ENCODE measurements at regions not wholly inside any gene's neighbourhood (a gene's known extent, or its start where the extent isn't known, plus 50 kb on each side); places are given as distances from the start of the nearest gene placed in this dataset.
"Not testable (repeated sequence)": the region's sequence is repeated elsewhere in the genome, so short reads cannot be mapped to it uniquely, and the experiment has no call there.

DNA sequence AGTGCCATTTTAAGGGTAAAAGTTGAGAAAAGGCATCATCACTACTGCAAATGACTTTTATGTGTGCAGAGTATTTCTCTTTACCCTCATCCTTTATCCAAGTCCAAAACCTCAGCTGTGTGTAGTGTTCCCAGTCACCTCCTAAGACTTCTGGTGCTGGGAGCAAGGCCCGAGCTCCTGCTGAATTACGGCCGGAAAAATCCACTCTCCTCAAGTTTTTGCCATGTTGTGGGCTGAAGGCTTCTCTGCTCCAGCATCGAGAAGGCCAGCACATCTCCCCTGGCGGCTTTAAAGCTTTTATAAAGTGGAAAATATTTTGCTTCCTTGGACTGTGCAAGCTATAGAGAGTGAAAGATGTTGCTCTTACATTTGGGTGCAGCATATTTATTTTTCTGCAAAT is 153.2 kb upstream of the THBS2 start:
- no peak for DNase-seq

DNA sequence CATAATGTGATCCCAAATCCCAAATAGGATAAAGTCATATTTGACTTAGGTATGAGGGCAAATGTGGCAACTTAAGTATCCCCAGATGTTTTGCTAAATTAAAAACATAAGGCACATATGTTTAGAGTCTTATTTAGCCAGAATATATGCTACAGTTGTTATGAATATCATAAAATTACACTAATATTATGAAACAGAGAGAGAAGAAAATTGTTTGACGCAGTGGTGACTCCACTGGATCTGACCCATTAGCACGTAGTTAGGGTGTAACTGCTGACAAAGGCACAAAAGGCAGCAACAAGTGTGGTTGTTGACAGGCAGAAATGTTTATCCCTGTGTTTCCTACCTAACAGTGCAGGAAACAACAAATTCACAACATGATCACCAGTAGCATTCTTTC is 152.4 kb upstream of the THBS2 start:
- no peak for DNase-seq

DNA sequence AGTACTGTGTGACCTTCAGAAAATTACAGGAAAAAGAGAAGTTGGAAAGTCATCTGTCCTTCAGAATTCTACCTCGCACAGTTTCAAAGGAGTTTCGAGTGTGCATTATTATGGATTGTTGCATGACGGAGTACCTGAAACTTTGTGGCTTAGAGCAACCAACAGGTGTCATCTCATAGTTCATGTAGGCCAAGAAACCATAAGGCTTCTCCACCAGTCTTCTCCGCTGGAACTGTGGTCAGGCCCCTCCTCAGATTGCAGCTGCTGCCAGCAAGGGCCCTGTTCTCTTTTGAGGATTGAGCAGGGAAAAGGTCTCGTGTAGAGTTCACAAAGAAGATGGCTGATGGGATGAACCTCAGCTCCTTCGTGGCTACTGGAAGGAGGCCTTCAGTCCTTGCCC is 151.2 kb upstream of the THBS2 start:
- DNase-seq, result no peak

DNA sequence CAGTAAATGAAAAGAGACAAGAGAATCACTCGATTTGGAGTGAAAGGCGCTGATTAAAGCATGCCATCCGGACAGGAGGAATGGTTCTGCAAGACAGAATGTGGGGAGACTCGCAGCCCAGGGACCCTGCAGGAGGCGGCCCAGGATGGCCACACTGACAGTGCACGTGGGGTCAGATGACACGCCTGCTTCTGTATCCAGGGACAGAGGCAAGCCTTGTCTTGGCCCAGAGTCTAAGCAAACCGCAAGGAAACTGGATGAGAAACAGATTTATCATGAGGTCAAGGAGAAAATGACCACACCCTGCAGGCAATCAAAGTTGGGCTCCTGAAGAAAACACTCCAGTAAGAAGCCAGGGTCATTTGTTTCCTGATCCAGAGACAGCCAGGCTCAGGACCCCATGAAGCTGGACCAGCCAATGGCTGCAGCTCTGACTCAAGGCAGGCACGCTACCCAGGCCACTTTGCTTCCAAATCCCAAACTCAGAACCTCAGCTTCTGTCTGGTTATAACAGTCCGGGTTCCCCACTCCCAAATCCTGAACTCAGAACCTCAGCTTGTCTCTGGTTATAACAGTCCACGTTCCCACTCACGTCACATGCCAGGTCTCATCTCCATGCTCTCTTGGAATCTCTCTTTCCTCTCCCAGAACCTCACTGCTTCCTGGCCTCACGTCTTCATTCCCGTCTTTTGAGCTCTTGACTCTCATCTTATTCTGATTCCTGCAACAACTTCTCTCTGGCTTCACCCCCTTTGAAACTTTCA is 144.9 kb upstream of the THBS2 start:
- DNase-seq, result no peak

DNA sequence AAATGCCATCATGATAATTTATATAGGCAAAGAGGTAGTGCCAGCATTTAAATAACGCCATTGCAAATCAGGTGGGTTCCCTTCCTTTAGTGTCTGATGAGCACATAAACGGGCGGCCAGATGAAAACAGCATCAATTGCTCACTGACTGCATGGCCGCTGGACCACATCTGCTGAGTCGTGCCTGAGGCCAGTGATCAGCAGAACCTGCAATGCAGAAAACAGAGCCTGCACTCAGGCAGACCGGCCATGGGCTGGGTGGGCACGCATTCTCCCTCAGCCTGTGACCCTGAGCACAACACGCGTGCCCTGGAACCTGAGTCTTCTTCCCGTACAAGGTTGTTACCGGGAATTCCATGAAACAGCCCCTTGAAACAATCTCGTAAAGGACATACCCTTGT is 144.0 kb upstream of the THBS2 start:
- no peak for DNase-seq

DNA sequence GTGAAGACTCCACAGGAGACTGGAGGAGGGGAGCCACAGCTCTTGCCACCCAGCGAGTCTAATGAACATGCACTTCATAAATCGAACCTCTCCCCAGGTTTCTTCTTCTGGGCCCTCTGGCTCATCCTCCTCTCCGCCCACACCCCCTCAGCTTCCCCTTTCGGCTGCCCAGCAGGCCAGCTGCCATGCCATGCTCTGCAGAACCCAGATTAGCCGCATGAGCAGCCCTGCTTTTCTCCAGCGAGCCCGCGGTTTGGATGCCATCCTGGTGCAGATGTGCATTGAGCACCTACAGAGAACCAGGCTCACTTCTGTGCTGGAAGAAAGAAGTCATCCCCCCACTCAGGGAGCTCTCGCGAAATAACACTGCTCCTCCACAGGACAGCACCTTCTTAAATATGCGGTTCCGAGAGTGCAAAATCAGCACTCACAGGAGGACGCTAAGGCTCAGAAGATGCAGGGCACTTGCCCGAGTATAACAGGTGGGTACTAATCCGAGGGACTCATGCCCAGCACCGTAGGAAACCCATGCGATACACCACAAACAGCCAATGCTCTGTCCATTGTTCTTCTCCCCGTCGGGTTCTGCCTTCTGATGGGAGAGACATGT is 143.0 kb upstream of the THBS2 start:
- DNase-seq, result no peak

DNA sequence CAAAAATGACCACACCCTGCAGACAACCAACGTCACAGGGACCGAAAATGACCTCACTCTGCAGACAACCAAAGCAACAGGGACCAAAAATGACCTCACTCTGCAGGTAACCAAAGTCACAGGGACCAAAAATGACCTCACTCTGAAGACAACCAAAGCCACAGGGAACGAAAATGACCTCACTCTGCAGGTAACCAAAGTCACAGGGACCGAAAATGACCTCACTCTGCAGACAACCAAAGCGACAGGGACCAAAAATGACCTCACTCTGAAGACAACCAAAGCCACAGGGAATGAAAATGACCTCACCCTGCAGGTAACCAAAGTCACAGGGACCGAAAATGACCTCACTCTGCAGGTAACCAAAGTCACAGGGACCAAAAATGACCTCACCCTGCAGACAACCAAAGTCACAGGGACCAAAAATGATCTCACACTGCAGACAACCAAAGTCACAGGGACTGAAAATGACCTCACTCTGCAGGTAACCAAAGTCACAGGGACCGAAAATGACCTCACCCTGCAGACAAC is 142.4 kb upstream of the THBS2 start:
- not testable (repeated sequence) for DNase-seq

DNA sequence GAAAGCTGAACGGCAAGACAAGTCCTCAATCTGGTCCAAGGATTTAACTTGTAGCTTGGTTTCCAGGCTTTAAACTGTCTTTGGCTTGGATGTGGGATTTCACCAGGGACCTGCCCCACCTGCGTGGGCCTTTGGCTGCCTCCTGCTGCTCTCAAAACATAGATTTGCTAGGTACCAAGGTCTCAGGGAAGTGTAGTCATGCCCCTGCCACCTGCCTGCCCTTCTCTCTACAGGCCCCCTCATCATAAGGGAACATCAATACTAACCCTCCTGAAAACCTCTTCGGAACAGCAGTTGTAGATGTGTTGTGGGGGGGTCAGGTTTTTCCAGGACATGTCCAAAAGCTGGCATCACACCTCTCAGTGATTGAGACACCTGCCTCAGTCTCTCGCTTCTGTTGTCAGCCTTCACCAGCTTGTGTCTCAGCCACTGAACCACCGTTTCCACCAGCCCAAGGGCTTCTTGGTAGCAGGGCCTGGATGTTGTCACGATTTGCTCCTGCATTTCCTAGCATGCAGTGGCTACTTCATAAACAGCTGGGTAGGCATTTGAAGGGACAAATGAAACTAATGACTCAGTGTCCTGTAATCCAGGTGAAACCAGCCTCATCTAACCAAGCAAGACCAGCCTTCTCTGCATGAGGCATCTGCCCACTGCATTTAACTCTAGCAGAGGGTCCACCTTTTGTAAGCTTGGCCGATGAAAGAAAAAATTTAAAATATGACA is 141.6 kb upstream of the THBS2 start:
- no peak for DNase-seq

DNA sequence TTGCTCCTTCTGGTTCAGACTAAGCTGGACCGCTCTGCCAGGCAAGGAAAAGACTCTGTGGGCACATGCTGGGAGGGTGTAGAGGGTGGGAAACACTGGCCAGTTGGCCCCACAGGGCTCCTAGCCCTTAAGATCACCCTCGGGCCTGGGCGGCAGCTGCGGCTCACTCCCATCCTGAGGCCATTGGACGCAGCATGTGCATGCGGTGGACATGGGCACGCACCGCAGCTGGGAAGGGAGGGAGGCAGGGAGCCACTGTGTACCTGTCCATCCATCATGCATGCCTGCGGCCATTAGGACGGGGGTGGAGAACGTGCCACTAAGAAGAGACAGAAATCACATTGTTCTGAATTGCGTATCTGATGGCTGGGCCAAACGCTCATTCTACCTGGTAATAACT is 140.1 kb upstream of the THBS2 start:
- DNase-seq, result no peak

DNA sequence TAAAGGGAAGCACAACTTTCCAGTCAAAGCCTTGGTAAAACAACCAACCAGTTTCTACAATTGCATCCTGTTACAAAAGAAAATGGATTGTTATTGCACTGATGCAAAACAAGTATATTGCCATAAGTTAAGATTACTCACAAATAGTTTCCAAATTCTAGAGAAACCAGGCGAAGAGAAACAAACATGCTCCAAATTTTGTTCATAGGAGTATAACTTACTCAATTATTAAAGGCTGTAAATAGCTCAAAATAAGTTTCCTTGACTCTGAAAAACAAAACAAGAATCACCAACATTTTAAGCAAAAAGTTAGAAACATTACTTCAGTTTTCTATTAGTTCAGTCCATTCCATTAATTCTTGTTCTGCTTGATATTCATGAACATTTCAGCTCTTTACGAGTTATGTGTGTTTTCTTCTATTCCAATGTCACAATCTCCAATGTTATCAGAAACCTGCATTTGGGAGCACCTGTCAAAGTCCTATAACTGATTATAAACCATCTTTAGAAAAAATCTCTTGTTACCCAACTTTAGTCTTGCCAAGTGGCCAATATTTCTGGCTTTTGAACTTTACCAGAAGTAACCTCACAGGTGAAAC is 137.9 kb upstream of the THBS2 start:
- DNase-seq, result no peak

DNA sequence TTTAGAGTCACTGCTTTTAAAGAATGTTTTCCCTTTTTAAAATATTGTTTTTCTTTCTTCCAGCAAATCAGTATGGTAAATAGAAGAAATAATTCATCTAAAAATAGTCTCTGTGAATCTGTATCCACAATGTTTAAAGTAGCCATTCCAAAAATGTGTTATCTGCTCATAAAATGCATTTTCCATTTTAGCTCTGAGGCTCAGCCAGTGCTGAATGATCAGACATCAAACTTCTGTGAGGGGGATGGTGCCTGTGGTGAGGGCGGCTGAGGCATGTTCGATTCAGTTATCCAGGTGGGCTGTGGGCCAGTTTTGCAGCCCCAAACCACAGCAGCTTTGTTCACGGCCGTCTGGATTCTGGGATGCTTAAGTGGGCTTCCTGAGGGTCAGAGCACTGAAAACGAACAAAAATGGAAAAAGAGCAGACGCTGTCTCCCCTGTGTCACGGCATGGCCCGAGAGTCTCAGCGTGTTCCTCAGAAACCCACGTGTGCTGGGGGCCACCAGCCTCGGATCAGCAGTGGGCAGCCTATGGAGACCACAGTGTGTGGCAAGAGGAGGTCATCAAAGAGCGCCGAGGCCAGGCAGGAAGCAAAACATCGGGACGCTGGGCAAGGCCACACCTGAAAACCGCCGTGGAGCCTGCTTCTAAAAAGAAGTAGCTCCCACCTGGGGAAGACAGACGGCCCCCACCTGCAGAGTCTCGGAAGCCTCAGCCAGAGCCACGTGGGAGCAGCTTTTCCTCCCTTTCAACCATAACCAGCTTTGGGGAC is 134.9 kb upstream of the THBS2 start:
- no peak for DNase-seq

DNA sequence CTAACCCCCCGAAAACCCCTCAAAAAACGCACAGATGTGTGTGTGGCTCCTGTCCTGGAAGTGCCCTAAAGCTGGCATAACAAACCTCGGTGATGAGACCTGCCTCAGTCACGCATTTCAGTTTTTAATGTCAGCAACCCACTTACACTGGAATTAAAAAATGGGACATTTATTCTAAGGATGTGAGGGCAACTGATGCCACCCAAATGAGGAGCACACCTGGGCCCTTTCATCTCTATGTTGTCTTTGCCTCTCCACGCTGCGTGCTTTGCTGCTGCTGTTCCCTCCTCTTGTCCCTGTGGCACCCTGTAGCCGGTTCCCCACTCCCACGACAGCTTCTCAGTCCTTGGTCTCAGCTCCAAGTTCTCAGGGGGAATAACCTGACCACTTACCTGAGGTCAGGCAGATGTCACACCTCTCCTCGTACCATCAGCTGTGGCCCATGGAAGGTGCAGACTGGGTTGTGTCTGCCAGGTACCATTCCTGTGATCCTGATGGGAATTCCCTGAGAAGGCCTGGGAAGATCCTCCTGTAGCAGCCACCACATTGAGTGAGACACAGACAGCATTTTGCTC is 134.2 kb upstream of the THBS2 start:
- DNase-seq, result no peak

DNA sequence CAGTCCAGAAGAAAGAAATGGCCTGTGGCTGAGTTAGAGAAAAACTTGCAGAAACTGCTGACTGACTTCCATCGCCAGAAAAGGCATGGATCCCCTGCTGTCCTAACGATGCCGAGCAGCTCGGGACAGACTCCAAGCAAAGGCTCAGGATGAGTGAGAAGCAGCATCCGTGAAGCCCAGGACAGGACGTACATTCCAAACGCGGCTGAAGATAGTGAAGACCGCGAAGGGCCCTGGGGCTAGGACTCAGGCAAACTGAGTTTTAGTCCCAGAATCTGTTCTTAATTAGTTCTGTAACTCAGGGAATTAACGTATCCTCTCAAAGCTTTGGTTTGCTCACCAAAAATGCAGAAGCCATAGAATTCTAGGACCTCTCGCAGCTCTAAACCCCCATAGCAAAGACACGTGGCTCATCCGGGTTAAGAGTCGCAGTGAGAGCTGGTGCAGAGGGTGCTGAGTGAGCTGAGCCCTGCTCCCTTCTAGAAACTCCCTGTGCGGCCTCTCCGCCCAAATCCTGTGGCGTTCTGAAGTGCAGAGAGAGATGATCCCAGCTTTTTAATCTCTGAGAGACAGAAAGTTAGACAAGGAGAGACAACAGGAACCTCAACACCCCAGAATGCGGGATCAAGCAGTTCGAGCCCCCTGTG is 132.9 kb upstream of the THBS2 start:
- DNase-seq, result no peak

DNA sequence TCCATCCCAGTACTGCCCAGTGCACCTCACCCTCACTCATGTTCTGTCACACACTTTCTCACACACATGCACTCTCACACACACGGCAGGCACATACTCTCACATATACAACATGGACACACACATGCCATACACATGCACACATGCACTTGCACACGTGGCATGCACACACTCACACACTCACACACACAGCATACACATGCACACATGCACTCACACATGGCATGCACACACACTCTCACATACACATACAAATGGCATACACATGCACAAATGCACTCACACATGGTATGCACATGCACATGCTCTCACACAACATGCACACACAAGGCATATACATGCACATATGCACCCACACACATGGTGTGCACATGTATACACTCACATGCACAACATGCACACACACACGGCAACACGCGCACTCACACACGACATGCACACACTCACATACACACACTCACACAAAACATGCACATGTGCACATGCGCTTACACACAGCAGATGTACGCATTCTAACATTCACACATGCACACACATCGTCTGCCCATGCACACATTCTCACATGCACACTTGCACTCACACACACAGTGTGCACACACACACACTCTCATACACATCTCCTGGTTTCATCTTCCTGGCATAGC is 131.7 kb upstream of the THBS2 start:
- no peak for DNase-seq

DNA sequence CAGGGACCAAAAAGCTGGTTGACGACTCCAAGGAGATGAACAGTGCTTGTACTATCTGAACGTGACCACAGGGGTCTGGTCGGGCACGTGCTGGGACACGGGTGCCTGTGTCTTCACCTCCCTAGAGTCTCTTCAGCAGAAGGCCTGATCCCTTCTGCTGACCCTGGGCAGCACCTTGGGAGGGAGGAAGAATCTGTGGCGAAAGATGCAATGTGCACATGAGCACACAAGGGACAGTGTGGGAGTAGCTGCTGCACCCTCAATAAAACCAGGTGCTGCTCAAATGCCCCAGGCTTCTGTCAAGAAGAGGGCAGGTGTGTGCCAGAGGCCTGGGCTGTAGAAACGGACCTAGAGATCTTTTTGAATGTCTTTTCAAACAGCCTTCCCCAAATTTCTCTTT is 130.6 kb upstream of the THBS2 start:
- no peak for DNase-seq

DNA sequence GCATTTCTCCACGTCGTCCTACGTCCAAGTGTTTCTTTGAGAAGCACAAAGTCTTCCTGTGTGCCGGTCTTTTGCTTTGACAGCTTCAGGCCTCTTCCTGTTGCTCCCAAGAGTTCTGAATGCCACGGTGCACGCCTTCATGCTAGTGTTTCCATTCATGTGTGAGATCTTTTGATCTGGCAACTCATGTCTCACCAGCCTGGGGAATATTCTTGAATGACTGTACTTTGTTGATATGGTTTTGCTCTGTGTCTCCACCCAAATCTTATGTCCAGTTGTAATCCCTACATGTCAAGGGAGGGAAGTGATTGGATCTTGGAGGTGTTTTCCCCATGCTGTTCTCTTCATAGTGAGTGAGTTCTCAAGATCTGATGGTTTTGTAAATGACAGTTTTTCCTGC is 129.6 kb upstream of the THBS2 start:
- DNase-seq, result no peak

DNA sequence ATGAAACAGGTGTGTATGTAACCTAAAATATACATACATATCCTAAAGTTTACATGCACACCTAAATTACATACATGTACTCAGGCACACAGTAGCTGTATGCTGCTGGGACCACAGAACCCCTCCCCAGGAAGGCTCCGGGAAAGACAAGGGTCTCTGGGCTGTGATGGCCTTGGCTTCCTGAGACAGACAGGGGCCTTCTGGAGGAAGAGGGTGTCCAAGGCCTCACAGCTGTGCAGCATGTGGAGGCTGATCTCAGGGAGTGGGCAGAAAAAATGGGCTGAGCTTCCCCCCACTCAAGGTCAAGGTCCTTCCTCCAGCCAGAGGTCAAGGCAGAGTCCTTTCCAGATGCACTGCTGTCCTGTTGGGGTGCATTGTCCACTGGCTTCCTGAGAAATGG is 129.1 kb upstream of the THBS2 start:
- no peak for DNase-seq

DNA sequence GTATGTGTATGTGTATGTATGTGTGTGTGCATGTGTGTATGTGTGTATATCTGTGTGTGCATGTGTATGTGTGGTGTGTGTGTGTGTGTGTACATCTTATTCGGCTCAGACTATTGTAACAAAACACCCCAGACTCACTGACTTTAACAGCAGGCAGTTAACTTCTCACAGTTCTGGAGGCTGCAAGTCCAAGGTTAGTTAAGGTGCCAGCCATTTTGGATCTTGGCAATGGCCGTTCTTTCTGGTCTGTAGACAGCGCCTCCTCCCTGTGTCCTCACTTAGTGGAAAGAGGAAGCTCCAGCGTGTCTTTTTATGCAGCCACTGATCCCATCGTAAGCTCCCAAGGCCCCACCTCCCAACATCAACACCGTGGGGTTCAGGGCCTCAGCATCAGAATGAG is 128.3 kb upstream of the THBS2 start:
- DNase-seq, result no peak

DNA sequence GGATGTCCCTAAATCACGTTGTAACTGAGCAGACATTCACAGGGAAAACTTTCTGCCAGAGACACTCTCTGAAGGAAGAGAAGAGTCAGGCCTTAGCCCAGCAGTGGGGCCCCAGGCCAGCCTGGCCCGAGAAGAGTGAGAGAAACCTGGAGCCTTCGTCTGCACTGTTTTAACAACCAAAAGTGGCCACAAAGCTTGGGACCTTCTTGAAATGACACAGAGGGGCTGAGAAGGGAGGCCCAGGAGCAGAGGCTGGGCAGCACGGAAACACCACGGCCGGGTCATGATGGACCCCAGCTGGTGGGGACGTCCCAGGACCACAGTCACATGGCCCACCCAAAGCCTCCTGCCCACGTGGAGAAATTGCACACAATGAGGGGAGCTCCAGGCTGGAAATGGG is 126.8 kb upstream of the THBS2 start:
- DNase-seq, result no peak

DNA sequence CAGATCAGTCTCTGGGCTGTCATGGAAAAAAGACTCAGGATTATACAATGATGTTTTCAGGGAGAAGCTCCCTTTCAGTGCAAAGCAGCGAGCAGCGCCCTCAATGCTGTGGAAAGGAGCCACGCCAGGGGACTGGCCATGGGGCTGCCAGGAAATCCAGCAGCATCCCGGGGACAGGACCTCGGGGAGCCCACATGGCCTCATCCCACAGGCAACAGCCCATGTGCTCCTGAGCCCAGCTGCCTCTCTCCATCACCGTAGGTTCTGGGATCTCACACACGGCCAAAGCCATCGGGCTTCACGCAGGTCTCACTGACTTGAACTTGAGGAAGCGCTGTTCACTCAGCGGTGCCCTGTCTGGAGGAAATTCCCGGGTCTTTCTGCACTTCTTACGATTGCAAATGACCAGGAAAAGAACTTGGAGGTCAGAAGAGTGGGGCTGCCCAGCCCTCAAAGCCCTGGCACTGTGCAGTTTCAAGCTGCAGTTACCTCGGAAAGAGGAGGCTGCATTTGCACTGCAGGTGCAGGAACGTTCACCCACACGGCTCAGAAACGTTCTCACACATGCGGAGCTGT is 125.9 kb upstream of the THBS2 start:
- no peak for DNase-seq

Data from 8988T (cell line).